H1 (cell line): ENCODE measurements at regions not wholly inside any gene's neighbourhood (a gene's known extent, or its start where the extent isn't known, plus 50 kb on each side); places are given as distances from the start of the nearest gene placed in this dataset.

Source experiments
- CTCF ChIA-PET: fragments of 300-600 bp; sonication (Branson Sonifier 250); formaldehyde crosslinking; loops from one replicate; lab custom pipeline; 2021; ENCODE audit not compliant: partially characterized antibody; lab: Charles Lee
- POLR2A ChIA-PET: fragments of 300-600 bp; sonication (Branson Sonifier 250); formaldehyde crosslinking; loops from one replicate; lab custom pipeline; 2021; ENCODE audit warnings: inconsistent platforms; ENCODE audit not compliant: partially characterized antibody; lab: Charles Lee
- DNase-seq, 2 experiments: peaks; one replicate each; pipeline versions ENCODE4 v3.0.0 to v3.0.0-alpha.2; 2010 to 2022; ENCODE audit warnings: low spot score in 2 of 2, low read depth in 1 of 2, mixed read lengths in 1 of 2
- FAIRE-seq: peaks from 2 replicates; lab custom pipeline; 2011; peaks lifted over from hg19 to GRCh38; lab: Jason Lieb, UNC
- H2AFZ ChIP-seq: 2 replicates; pipeline ENCODE4 v1.8.1; 2012; ENCODE audit warnings: low read length, inconsistent platforms
- H2AK5ac ChIP-seq: 2 replicates; pipeline ENCODE4 v1.6.1; 2013; ENCODE audit warnings: low read depth, low read length
- H2BK120ac ChIP-seq: replicated peaks from 2 replicates; pipeline ENCODE3; 2013; ENCODE audit warnings: low read depth, low read length, inconsistent platforms
- H2BK12ac ChIP-seq: 2 replicates; pipeline ENCODE4 v1.6.1; 2013; ENCODE audit warnings: low read depth, low read length
- H2BK15ac ChIP-seq: 2 replicates; pipeline ENCODE4 v1.6.1; 2013; ENCODE audit warnings: low read length
- H2BK20ac ChIP-seq: 2 replicates; pipeline ENCODE4 v1.6.1; 2013; ENCODE audit warnings: low read length
- H2BK5ac ChIP-seq: 2 replicates; pipeline ENCODE4 v1.6.1; 2013; ENCODE audit warnings: low read depth, low read length
- H3K14ac ChIP-seq: 2 replicates; pipeline ENCODE4 v1.6.1; 2013; ENCODE audit warnings: inconsistent platforms; ENCODE audit not compliant: insufficient read length
- H3K18ac ChIP-seq: 2 replicates; pipeline ENCODE4 v1.6.1; 2013; ENCODE audit warnings: low read length; ENCODE audit errors: extremely low read depth
- H3K23ac ChIP-seq: 2 replicates; pipeline ENCODE4 v1.6.1; 2013; ENCODE audit warnings: inconsistent platforms; ENCODE audit not compliant: insufficient read length
- H3K23me2 ChIP-seq: 2 replicates; pipeline ENCODE4 v1.6.1; 2013; ENCODE audit warnings: low read depth, low read length
- H3K27ac ChIP-seq: 2 replicates; pipeline ENCODE4 v1.6.1; 2011; ENCODE audit warnings: low read depth, low read length, inconsistent platforms
- H3K27me3 ChIP-seq, 4 experiments: replicated peaks in 1 of 4; 1 replicate in 1 of 4; 2 replicates in 3 of 4; pipeline versions ENCODE4 v1.6.1 to v1.8.1; 2011 to 2013; ENCODE audit warnings: low read length in 3 of 4, mild to moderate bottlenecking in 3 of 4, inconsistent platforms in 2 of 4, mixed read lengths in 2 of 4, moderate library complexity in 1 of 4; ENCODE audit not compliant: control insufficient read depth in 3 of 4, insufficient read depth in 3 of 4; ENCODE audit errors: extremely low read depth in 1 of 4
- H3K36me3 ChIP-seq, 4 experiments: 2 replicates each; pipeline versions ENCODE4 v1.6.1 to v1.8.1; 2011 to 2013; ENCODE audit warnings: mild to moderate bottlenecking in 4 of 4, low read length in 3 of 4, moderate library complexity in 2 of 4, control low read depth in 1 of 4, inconsistent platforms in 1 of 4; ENCODE audit not compliant: insufficient read depth in 4 of 4, control insufficient read depth in 2 of 4
- H3K4ac ChIP-seq: replicated peaks from 2 replicates; pipeline ENCODE3; 2013; ENCODE audit warnings: low read length, low read depth, mixed read lengths, inconsistent platforms; ENCODE audit not compliant: insufficient read length
- H3K4me1 ChIP-seq, 4 experiments: replicated peaks in 1 of 4; 1 replicate in 1 of 4; 2 replicates in 3 of 4; pipeline versions ENCODE4 v1.6.1 to v1.8.1; 2011 to 2013; ENCODE audit warnings: low read length in 3 of 4, inconsistent platforms in 2 of 4, mixed read lengths in 1 of 4; ENCODE audit not compliant: insufficient read depth in 4 of 4, control insufficient read depth in 3 of 4
- H3K4me2 ChIP-seq, 2 experiments: 2 replicates each; pipeline versions ENCODE4 v1.6.1 to v1.8.1; 2011 to 2013; ENCODE audit warnings: low read depth in 2 of 2, low read length in 2 of 2, control low read depth in 1 of 2, inconsistent platforms in 1 of 2, mild to moderate bottlenecking in 1 of 2; ENCODE audit not compliant: insufficient read depth in 1 of 2
- H3K4me3 ChIP-seq, 4 experiments: fragments of 200-600, 300-600 bp in 1 of 4; sonication (generic), shearing (Covaris generic), sonication (Bioruptor Twin) in 1 of 4; 2 replicates each; pipeline versions ENCODE4 v1.5.1 to v1.8.1; 2011 to 2016; ENCODE audit warnings: low read length in 4 of 4, low read depth in 3 of 4, control low read depth in 2 of 4, inconsistent platforms in 2 of 4, mild to moderate bottlenecking in 2 of 4, mixed read lengths in 1 of 4, moderate library complexity in 1 of 4; ENCODE audit not compliant: insufficient read depth in 2 of 4; ENCODE audit errors: extremely low read depth in 1 of 4
- H3K56ac ChIP-seq: replicated peaks from 2 replicates; pipeline ENCODE3; 2013; ENCODE audit warnings: low read depth, mild to moderate bottlenecking, mixed read lengths, low read length, inconsistent platforms; ENCODE audit not compliant: insufficient read length
- H3K79me1 ChIP-seq: 2 replicates; pipeline ENCODE4 v1.6.1; 2013; ENCODE audit warnings: low read depth, low read length, control low read depth
- H3K79me2 ChIP-seq, 2 experiments: 2 replicates each; pipeline versions ENCODE4 v1.6.1 to v1.8.1; 2012 to 2013; ENCODE audit warnings: low read length in 2 of 2, mild to moderate bottlenecking in 2 of 2, inconsistent platforms in 1 of 2; ENCODE audit not compliant: insufficient read depth in 2 of 2, control insufficient read depth in 1 of 2
- H3K9ac ChIP-seq, 4 experiments: replicated peaks in 1 of 4; 1 replicate in 1 of 4; 2 replicates in 3 of 4; pipeline versions ENCODE4 v1.6.1 to v1.8.1; 2011 to 2013; ENCODE audit warnings: low read depth in 3 of 4, low read length in 3 of 4, control low read depth in 2 of 4, mild to moderate bottlenecking in 2 of 4, moderate library complexity in 2 of 4, inconsistent platforms in 1 of 4; ENCODE audit errors: extremely low read depth in 1 of 4
- H3K9me3 ChIP-seq, 2 experiments: 2 replicates each; pipeline versions ENCODE4 v1.6.1 to v1.8.1; 2012 to 2013; ENCODE audit warnings: mild to moderate bottlenecking in 2 of 2, moderate library complexity in 2 of 2, control low read depth in 1 of 2, inconsistent platforms in 1 of 2, low read depth in 1 of 2, low read length in 1 of 2, mixed read lengths in 1 of 2; ENCODE audit not compliant: insufficient read depth in 2 of 2
- H4K20me1 ChIP-seq, 2 experiments: replicated peaks in 1 of 2; 2 replicates each; pipeline versions ENCODE3 to v1.8.1; 2011 to 2013; ENCODE audit warnings: inconsistent platforms in 2 of 2, low read length in 2 of 2, mild to moderate bottlenecking in 1 of 2; ENCODE audit not compliant: insufficient read depth in 2 of 2, control insufficient read depth in 1 of 2
- H4K5ac ChIP-seq: 2 replicates; pipeline ENCODE4 v1.6.1; 2013; ENCODE audit warnings: low read length, low read depth, mixed read lengths, inconsistent platforms; ENCODE audit not compliant: insufficient read length
- H4K8ac ChIP-seq: 2 replicates; pipeline ENCODE4 v1.8.0; 2013; ENCODE audit warnings: mild to moderate bottlenecking, moderate library complexity, low read length, inconsistent platforms; ENCODE audit not compliant: insufficient read depth; ENCODE audit errors: extremely low read depth
- H4K91ac ChIP-seq: replicated peaks from 2 replicates; pipeline ENCODE3; 2013; ENCODE audit warnings: low read length, mixed read lengths, inconsistent platforms; ENCODE audit not compliant: insufficient read length
- ASH2L ChIP-seq: fragments of 200-600, 300-600 bp; sonication (generic); IDR thresholded peaks from one replicate; pipeline ENCODE4 v1.7.1; 2017; ENCODE audit warnings: low read length
- CEBPB ChIP-seq: IDR thresholded peaks from 2 replicates; pipeline ENCODE4 v1.6.1; 2012; ENCODE audit warnings: low read depth, low read length
- CHD2 ChIP-seq: IDR thresholded peaks from 2 replicates; pipeline ENCODE4 v1.6.1; 2012; ENCODE audit warnings: low read length, improper control_type of control experiment
- FOSL1 ChIP-seq: IDR thresholded peaks from 2 replicates; pipeline ENCODE4 v1.6.1; 2011; ENCODE audit warnings: mild to moderate bottlenecking, low read depth, low read length, moderate library complexity; ENCODE audit not compliant: insufficient read depth
- GABPA ChIP-seq: IDR thresholded peaks from 2 replicates; pipeline ENCODE4 v1.6.1; 2011; ENCODE audit warnings: mild to moderate bottlenecking, low read length, moderate library complexity, borderline replicate concordance; ENCODE audit not compliant: insufficient read depth
- HDAC2 ChIP-seq, 2 experiments: fragments of 300-600 bp in 1 of 2; sonication (generic) in 1 of 2; IDR thresholded peaks; 2 replicates each; pipeline ENCODE4 v1.6.1; 2011 to 2012; ENCODE audit warnings: low read depth in 2 of 2, low read length in 2 of 2, mild to moderate bottlenecking in 2 of 2, moderate library complexity in 2 of 2, borderline replicate concordance in 1 of 2, inconsistent platforms in 1 of 2
- JUN ChIP-seq: IDR thresholded peaks from 2 replicates; pipeline ENCODE4 v1.6.1; 2011; ENCODE audit warnings: low read depth, mild to moderate bottlenecking, improper control_type of control experiment, low read length
- NANOG ChIP-seq: IDR thresholded peaks from 2 replicates; pipeline ENCODE4 v1.6.1; 2011; ENCODE audit warnings: low read length, low read depth, mild to moderate bottlenecking, inconsistent platforms; ENCODE audit not compliant: insufficient read depth, poor library complexity, severe bottlenecking
- NRF1 ChIP-seq: IDR thresholded peaks from 2 replicates; pipeline ENCODE4 v1.6.1; 2011; ENCODE audit warnings: mild to moderate bottlenecking, low read depth, low read length, improper control_type of control experiment
- POLR2AphosphoS5 ChIP-seq: IDR thresholded peaks from 2 replicates; pipeline ENCODE4 v1.6.1; 2011; ENCODE audit warnings: low read depth, low read length
- SIRT6 ChIP-seq: IDR thresholded peaks from one replicate; pipeline ENCODE4 v1.7.1; 2012; ENCODE audit warnings: low read length, inconsistent platforms
- SP2 ChIP-seq: IDR thresholded peaks from 2 replicates; pipeline ENCODE4 v1.6.1; 2012; ENCODE audit warnings: mild to moderate bottlenecking, low read length, inconsistent platforms
- YY1 ChIP-seq: IDR thresholded peaks from 2 replicates; pipeline ENCODE4 v1.6.1; 2011; ENCODE audit warnings: low read depth, mild to moderate bottlenecking, low read length
- WGBS, 2 experiments: shearing (Covaris generic) in 1 of 2; methylation state at CpG; one replicate each; pipeline versions ENCODE4 v1.1.6 to v1.1.7; 2013 to 2015; ENCODE audit warnings: low lambda C conversion rate in 2 of 2, mixed read lengths in 2 of 2, inconsistent platforms in 1 of 2, low coverage in 1 of 2, missing lambda C conversion rate in 1 of 2; ENCODE audit not compliant: insufficient replicate concordance in 2 of 2, insufficient coverage in 1 of 2, insufficient read length in 1 of 2; ENCODE audit errors: extremely low coverage in 1 of 2, missing lambda C conversion rate in 1 of 2; 5-methylcytosine and 5-hydroxymethylcytosine counted together
- TF ChIP-seq, protein P1 (sequence below): IDR thresholded peaks from 2 replicates; pipeline ENCODE4 v1.6.1; 2011; ENCODE audit warnings: low read depth, mild to moderate bottlenecking, low read length; ENCODE audit not compliant: insufficient read depth

DNA sequence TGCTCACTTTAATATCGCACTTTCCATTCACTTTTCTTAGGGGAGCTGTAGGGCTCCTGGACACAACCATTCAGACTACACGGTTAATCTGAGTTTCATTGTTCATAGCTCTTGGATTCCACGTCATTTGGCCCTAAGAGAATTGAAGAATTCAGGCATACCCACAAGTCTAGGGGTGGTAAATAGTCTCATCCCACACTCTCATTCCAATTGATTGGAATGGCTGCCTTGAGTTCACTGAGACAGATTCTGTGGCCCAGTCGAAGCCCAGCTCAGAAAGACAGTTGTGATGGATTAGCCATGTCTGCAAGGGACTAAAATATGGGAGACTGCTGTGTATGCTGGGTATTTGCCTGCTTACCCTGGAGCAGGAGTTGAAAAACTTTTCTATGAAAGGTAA is 124.6 kb downstream of the TFCP2L1 start:
- CTCF ChIA-PET: interaction anchor here (0.8 to 1.6 kb wide), 6 partner anchors 11 to 80 kb away, joined by 3 to 10 read pairs (median 4); no protein-coding TSS in a partner anchor
- Histone ChIP-seq H3K4ac (no peak overlapping the region), H4K91ac (no peak overlapping the region), H2BK15ac (no peak overlapping the region), H3K36me3 (no peaks in the 10 kb centered on the region), H3K18ac (no peak overlapping the region), H3K23me2 (no peaks in the 10 kb centered on the region), H2BK5ac (no peak overlapping the region), H3K27ac (no peak overlapping the region), H3K4me3 (no peak overlapping the region), H3K9ac (no peak overlapping the region), H2AFZ (no peak overlapping the region), H3K23ac (no peak overlapping the region), H2BK20ac (no peak overlapping the region), H3K4me1 (no peaks in the 10 kb centered on the region), H3K27me3 (no peaks in the 10 kb centered on the region), H3K9me3 (peaks cover 24 to 25% of the 10 kb centered on the region in 2 experiments), H3K14ac (no peak overlapping the region), H3K4me2 (no peak overlapping the region), H4K5ac (no peak overlapping the region), H2BK120ac (no peak overlapping the region), H3K79me2 (no peaks in the 10 kb centered on the region), H4K8ac (no peak overlapping the region), H3K56ac (no peak overlapping the region), H3K79me1 (no peaks in the 10 kb centered on the region; the same call in 1 of the 2 replicates), H2BK12ac (no peak overlapping the region), H4K20me1 (no peaks in the 10 kb centered on the region), H2AK5ac (no peak overlapping the region)
- no peak for DNase-seq
- WGBS, 2 experiments: 89% methylated on average over 4 of the region's 4 CpGs; no CpG with 5 or more reads in 1 of the 2 experiments
- POLR2A ChIA-PET: interaction anchor here (1.8 kb wide), 1 partner anchor 85 kb away, joined by 7 read pairs; no protein-coding TSS in a partner anchor
- FAIRE-seq: no peak
- TF ChIP-seq CEBPB (no peak), POLR2AphosphoS5 (no peak), FOSL1 (no peak), CHD2 (no peak), YY1 (no peak), NANOG (no peak), SIRT6 (no peak), JUN (no peak), ASH2L (no peak), NRF1 (no peak), SP2 (no peak), GABPA (no peak), HDAC2 (IDR thresholded peaks at IDR 0.05; ENCODE audit: borderline replicate concordance in 1 of 2, low read depth in 2 of 2, low read length in 2 of 2) (no peak)
- TF ChIP-seq, protein P1, sequence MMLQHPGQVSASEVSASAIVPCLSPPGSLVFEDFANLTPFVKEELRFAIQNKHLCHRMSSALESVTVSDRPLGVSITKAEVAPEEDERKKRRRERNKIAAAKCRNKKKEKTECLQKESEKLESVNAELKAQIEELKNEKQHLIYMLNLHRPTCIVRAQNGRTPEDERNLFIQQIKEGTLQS: no peak
